SW 1271 (cell line): ENCODE measurements at regions not wholly inside any gene's neighbourhood (a gene's known extent, or its start where the extent isn't known, plus 50 kb on each side); places are given as distances from the start of the nearest gene placed in this dataset.
"Not testable (repeated sequence)": the region's sequence is repeated elsewhere in the genome, so short reads cannot be mapped to it uniquely, and the experiment has no call there.

ENCODE experiments used
- DNase-seq, 2 experiments: peaks; one replicate each; lab custom pipeline; 2025; lab: John Stamatoyannopoulos, UW

DNA sequence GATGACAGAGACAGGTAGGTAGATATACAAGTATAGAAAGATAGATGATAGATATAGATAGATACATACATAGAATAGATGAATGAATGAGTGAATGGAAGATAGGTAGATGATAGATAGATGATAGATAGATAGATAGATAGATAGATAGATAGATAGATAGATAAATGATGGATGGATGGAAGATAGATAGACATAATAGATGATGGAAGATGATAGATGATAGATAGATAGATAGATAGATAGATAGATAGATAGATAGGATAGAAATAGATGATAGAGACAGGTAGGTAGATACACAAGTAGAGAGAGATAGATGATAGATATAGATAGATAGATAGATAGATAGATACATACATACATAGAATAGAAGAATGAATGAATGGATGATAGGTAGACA is 510.1 kb upstream of the AUTS2 start:
- no peak for DNase-seq

DNA sequence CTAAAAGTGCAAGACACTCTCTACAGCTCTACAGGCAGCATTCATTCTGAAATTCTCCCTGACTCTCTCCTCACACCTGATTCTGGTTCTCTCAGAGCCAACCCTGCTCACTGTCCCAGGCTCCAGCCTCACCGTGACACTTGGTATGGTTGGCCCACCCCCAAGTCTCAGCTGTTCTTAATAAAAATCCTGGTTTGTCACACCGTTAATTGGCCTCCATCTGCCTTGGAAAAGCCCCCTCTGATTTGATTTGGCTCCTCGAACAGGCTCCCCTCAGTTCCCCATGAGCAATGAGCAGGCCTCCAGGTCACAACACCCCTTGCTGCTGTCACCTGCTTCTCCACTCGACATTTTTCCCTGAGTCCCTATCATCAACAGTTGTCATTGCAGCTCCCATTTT is 507.3 kb upstream of the AUTS2 start:
- no peak for DNase-seq

GRCh38 chr7:69091521-69091920 is 506.8 kb upstream of the AUTS2 start:
- DNase-seq, result no peak

GRCh38 chr7:69095127-69095526 is 503.1 kb upstream of the AUTS2 start:
- no peak for DNase-seq

DNA sequence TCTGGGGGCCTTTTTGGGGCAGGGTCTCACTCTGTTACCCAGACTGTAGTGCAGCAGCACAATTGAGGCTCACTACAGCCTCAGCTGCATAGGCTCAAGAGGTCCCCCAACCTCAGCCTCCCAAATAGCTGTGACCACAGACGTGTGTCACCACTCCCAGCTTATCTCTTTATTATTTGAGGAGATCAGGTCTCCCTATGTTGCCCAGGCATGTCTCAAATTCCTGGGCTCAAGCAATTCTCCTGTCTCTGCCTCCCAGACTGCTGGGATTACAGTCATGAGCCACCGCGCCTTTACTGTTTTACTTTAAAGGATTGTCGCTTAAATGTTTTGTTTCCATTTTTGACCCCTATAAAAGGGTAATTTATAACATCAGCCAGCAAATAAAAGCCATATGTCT is 502.6 kb upstream of the AUTS2 start:
- DNase-seq, result no peak

GRCh38 chr7:69104023-69104422 is 494.3 kb upstream of the AUTS2 start:
- no peak for DNase-seq

DNA sequence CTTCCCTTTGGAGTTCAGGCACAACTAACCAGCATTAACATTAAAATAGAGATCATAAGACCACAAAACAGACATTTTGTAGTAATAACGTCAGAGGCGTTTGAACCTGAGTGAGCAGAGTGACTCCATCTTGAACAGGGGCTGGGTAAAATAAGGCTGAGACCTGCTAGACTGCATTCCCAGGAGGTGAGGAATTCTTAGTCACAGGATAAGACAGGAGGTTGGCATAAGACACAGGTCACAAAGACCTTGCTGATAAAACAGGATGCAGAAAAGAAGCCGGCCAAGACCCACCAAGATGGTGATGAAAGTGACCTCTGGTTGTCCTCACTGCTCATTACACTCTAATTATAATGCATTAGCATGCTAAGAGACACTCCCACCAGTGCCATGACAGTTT is 493.2 kb upstream of the AUTS2 start:
- no peak for DNase-seq

GRCh38 chr7:69105981-69106380 is 492.3 kb upstream of the AUTS2 start:
- DNase-seq, result no peak

DNA sequence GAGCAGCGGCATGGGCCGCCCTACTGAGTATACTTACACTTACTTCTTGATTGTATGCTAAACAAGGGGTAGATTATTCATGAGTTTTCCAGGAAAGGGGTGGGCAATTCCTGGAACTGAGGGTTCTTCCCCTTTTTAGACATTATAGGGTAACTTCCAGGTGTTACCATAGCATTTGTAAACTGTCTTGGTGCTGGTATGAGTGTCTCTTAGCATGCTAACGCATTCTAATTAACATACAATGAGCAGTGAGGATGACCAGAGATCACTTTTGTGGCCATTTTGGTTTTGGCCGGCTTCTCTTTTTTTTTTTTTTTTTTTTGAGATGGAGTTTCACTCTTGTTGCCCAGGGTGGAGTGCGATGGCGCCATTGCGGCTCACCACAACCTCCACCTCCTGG is 491.8 kb upstream of the AUTS2 start:
- DNase-seq, result not testable (repeated sequence)

GRCh38 chr7:69106946-69107345 is 491.3 kb upstream of the AUTS2 start:
- DNase-seq, result not testable (repeated sequence)

- DNase-seq, result no peak
Measured at GRCh38 chr7:69108097-69108496, 490.2 kb upstream of the AUTS2 start.

GRCh38 chr7:69109246-69109645 is 489.0 kb upstream of the AUTS2 start:
- DNase-seq, result no peak

DNA sequence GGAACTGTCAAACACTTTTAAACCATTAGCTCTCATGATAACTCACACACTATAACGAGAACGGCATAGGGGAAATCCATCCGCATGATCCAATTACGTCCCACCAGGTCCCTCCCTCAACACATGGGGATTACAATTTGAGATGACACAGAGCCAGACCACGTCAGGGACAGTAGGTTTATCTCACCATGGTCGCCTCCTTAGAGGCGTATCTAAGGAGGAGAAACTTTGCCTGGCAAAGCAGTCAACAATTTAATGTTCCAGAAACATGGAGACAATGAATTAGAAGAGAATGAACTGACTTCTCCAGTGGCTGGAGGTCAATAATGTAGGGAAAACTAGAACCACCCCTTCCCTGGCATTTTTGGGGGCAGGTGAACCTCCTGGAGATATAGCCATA is 488.4 kb upstream of the AUTS2 start:
- DNase-seq, result no peak

DNA sequence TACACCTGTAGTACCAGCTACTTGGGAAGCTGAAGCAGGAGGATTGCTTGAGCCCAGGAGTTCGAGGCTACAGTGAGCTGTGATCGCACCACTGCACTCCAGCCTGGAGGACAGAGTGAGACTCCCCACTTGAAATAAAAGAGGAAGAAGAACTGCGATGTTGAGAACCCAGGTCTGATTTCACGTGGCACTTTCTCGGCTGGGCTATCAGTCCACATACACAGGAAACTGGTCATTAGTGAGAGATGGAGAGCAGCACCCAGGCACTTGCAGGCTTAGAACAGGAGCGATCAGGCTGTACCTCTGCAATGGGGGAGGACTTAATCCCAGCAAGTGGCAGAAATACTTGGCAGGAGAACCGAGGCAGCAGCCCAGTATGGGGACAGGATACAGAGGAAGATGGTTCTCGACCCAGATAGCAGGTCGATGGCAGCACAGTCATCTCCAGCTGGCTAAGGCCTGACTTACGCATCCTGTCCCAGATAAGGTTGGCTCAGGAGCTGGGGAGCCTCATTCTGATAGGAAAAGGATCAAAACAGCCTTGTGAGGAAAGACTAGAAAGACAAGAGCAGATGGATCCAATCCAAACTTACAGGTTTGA is 487.7 kb upstream of the AUTS2 start:
- DNase-seq, result no peak

DNA sequence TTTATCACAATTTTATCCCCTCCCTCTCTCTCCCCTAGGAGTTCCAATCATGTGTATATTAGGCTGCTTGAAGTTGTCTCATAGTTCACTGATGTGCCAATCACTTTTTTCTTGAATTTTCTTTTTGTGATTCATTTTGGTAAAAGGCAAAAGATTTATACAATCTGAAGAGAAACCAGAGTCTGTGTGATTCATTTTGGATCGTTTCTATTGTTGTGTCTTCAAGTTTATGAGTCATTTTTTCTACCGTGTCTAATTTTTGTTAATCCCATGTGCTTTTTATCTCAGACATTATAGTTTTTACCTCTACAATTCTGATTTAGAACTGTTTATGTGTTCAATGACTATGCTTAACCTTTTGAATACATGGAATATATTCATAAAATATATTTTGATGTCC is 483.9 kb upstream of the AUTS2 start:
- DNase-seq, result no peak

DNA sequence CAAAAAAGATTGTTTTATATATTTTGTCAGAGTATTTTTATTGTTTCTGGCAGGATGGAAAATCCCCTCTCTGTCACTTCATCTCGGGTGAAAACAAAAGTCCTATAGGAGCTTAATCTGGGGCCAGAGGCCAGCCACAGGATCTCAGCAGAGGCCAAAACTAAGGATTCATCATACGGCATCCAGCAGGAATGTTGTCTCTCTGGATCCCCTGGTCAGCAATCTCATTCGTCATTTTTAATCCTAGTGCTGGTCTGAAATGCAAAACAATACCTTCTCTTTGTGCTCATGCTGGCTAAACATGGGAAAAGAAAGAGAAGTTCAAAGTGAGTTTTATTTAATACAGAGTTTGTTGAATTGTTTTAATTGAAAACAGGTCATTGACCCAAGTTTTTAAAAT is 482.5 kb upstream of the AUTS2 start:
- DNase-seq, result no peak

- DNase-seq, result not testable (repeated sequence)
Measured at GRCh38 chr7:69116196-69116595, 482.1 kb upstream of the AUTS2 start.

DNA sequence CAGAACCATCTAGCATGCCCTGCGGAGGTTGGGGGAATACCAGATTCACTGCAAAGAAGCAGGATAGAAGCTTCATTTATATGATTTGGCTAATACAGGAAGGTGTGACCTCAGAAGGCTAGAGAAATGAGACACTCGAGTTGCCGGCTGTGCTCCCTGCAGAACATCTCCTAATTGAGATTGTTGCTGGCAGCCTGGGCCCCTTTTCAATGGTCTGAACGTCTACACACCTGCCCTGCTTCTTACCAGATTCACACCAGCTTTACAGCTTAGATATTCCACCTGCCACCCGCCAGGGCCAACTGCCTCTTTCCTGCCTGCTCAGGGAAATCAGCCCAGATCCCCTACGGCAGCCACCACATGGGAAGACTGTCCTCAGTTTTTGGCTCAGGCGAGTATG is 475.3 kb upstream of the AUTS2 start:
- DNase-seq, result no peak

DNA sequence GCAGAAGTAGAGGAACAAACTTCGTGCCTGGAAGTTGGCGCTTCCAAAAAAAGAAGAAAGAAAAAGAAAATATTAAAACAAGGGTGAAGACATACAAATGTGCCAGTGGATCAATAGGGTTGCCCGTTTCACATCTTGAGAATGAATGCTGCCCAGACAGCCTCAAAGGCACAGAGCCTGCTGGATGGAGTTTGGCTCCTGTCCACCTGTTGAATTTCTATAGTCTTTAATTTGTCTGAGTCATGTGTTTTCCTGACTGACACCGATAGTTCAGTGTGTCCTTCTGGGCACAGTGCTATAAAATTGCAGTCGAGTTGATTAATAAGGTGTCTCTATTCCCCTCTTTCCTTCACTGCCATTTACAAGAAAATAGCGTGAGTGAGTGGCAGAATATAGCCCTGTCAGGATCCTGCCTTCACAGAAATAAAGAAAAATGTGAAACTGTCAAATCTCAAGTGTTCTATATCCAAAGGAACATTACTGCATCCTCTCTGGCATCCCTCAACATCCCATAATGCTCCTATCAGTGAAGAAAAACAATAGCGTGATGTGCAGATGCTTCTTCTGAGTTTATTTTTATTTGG is 471.3 kb upstream of the AUTS2 start:
- DNase-seq, result no peak

DNA sequence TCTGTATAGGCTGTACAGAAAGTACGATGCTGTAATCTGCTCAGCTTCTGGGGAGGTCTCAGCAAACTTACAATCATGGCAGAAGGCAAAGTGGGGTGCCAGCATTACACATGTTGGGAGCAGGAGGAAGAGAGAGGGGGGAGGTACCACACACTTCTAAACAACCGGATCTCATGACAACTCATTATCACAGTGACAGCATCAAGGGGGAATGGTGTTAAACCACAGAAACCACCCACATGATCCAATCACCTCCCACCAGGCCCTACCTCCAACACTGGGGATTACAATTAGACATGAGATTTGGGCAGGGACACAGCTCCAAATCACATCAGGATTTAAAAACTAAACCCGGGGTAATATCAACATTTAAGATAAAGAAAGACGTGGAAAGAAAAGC is 468.8 kb upstream of the AUTS2 start:
- no peak for DNase-seq

DNA sequence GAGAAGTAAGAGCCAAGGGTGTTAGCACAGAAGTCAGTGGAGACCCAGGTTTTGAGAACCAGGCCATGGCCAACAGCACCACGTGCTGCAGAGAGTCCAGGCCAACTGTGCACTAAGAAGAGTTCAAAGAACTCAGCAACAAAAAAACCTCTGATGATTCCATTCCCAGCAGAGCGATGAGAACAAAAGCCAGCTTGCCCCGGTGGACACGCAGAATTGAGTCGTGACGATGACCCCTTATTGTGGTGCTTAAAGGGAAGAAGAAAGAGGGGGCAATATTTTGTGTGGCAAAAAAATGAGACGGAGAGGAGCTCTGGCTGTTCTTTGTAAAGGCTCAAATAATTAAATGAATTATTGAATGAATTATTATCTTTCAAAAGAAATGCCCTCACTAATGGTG is 468.3 kb upstream of the AUTS2 start:
- no peak for DNase-seq

DNA sequence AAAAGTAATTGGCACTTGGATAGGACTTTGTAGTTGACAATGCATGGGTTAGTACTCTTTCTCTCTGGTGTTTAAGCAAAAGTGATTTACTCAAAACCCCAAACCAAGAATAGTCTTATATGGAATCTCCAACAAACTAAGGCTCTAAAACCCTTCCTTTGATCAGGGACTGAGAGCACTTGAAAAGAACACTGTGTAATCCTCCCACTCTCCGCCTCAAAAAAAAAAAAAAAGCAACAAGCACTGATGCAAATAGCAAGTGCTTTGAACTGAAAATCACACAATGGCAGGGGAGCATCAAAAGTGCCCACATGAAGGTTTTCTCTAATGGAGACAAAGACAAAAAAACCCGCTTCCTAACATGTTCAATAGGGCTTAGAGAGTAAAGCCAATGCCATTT is 467.9 kb upstream of the AUTS2 start:
- no peak for DNase-seq

DNA sequence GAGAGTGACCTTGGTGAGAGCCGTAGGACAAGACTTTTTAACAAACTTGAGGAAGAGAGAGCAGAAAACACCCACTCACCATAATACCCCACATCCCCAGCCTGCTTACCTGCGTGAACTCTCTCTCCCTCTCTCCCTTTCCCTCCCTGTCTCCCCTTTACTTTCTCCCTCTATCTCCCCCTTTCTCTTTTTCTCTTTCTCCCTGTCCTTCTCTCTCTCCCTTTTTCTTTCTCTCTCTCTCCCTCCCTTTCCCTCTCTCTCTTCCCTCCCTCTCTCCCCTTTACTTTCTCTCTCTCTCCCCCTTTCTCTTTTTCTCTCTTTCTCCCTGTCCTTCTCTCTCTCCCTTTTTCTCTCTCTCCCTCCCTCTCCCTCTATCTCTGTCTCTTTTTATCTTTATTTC is 464.0 kb upstream of the AUTS2 start:
- no peak for DNase-seq

GRCh38 chr7:69147631-69148030 is 450.6 kb upstream of the AUTS2 start:
- no peak for DNase-seq
